ENCODE measurements at regions not wholly inside any gene's neighbourhood (a gene's known extent, or its start where the extent isn't known, plus 50 kb on each side); places are given as distances from the start of the nearest gene placed in this dataset.
A peak's percentile ranks its signal among the peaks of the same experiment; 100 is the strongest.

DNA sequence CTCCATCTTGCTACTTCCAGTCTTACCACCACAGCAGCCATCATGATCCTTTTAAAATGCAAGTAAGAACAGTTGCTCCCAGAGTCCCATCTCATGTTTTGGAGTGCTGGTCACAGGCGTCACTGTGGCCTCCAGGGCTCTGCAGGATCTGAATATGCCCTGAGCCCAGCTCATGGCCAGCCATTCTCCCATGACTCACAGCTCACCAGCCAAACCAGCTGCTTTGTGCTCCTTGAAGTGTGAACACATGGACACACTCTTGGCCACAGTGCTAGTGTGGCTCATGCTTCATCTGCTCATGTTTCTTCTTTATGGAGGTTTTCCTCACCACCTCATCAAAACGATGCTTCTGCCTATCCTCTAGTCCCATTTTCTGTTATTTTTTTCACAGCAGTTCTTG is 466.5 kb downstream of the UQCRFS1 start:
- Histone ChIP-seq H3K9me3 (ENCODE audit: low read length) (no peaks in the 10 kb centered on the region), H3K36me3 (ENCODE audit: insufficient read depth, low read length) (no peaks in the 10 kb centered on the region), H3K27ac (ENCODE audit: low read depth, low read length) (no peak overlapping the region), H3K27me3 (ENCODE audit: insufficient read depth, low read length, poor library complexity, severe bottlenecking) (no peaks in the 10 kb centered on the region), H3K4me1 (ENCODE audit: insufficient read depth, low read length) (no peaks in the 10 kb centered on the region), H3K4me3 (ENCODE audit: low read length) (no peak overlapping the region)
- no peak for DNase-seq
- ChIA-PET POLR2A (no interaction called here), CTCF (no interaction called here)
- H3K9me3 Mint-ChIP-seq: no peaks in the 10 kb centered on the region
- no peak overlapping the region for H3K4me3 Mint-ChIP-seq
- no peaks in the 10 kb centered on the region for H3K4me1 Mint-ChIP-seq
- H3K36me3 Mint-ChIP-seq: no peaks in the 10 kb centered on the region
- H3K27me3 Mint-ChIP-seq: peaks cover 13 to 22% of the 10 kb centered on the region in 2 donors
- H3K27ac Mint-ChIP-seq: no peak overlapping the region

DNA sequence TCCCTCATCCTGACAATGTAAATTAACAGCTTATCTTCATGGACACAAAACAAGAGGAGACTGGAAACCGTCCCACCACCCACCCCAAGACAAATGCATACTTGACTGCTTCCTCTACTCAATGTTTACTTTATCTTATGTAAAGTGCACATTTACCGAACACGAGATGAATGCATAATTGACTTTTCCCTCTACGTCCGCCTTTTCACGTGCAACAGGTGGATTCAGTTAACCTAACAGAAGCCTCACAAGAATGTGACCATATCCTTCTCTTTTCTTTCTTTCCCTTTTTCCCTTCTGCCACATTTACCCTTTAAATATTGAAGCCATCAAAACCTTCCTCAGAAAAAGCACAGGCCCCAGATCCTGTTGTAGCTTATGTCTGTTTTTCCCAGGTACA is 468.0 kb downstream of the UQCRFS1 start:
- Mint-ChIP-seq H3K27me3 (peaks cover 7 to 22% of the 10 kb centered on the region in 2 donors), H3K4me1 (no peaks in the 10 kb centered on the region)
- CTCF ChIA-PET: no interaction called here

DNA sequence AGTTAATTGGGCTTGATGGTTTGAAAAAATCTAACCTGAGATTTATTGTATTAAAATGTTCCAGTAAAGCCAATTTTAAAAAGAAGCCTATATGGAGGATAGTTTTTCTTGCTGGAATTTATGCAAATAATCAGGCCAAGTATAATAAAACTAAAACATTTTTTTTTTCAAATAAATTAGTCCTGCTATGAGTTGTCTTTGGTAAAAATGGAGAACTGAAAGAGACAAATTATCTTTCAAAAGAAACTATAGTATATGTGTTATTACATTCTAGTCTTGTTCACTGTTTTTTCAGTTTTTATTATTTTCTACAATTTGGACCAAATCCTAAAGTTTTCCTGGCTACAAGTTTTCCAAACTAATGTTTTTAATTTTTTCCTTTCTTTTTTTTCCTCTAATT is 468.9 kb downstream of the UQCRFS1 start:
- DNase-seq: no peak
- Mint-ChIP-seq H3K27ac (no peak overlapping the region), H3K27me3 (peaks cover 5 to 17% of the 10 kb centered on the region in 2 donors), H3K9me3 (no peaks in the 10 kb centered on the region), H3K36me3 (no peaks in the 10 kb centered on the region), H3K4me3 (no peak overlapping the region), H3K4me1 (no peaks in the 10 kb centered on the region)
- Histone ChIP-seq H3K27me3 (ENCODE audit: insufficient read depth, low read length, poor library complexity, severe bottlenecking) (no peaks in the 10 kb centered on the region), H3K4me3 (ENCODE audit: low read length) (no peak overlapping the region), H3K9me3 (ENCODE audit: low read length) (no peaks in the 10 kb centered on the region), H3K4me1 (ENCODE audit: insufficient read depth, low read length) (no peaks in the 10 kb centered on the region), H3K27ac (ENCODE audit: low read depth, low read length) (no peak overlapping the region), H3K36me3 (ENCODE audit: insufficient read depth, low read length) (no peaks in the 10 kb centered on the region)
- ChIA-PET CTCF (no interaction called here), POLR2A (no interaction called here)

More for the DNA sequence above, 468.0 kb downstream of the UQCRFS1 start:
- H3K27me3 ChIP-seq (ENCODE audit: insufficient read depth, low read length, poor library complexity, severe bottlenecking): no peaks in the 10 kb centered on the region
- no peak for DNase-seq
- POLR2A ChIA-PET: no interaction called here
- no peaks in the 10 kb centered on the region for H3K9me3 Mint-ChIP-seq
- no peak overlapping the region for H3K27ac ChIP-seq (ENCODE audit: low read depth, low read length)
- H3K4me3 ChIP-seq (ENCODE audit: low read length): no peak overlapping the region
- no peaks in the 10 kb centered on the region for H3K4me1 ChIP-seq (ENCODE audit: insufficient read depth, low read length)
- H3K36me3 Mint-ChIP-seq: no peaks in the 10 kb centered on the region
- no peaks in the 10 kb centered on the region for H3K36me3 ChIP-seq (ENCODE audit: insufficient read depth, low read length)
- H3K9me3 ChIP-seq (ENCODE audit: low read length): no peaks in the 10 kb centered on the region
- no peak overlapping the region for H3K4me3 Mint-ChIP-seq
- no peak overlapping the region for H3K27ac Mint-ChIP-seq

DNA sequence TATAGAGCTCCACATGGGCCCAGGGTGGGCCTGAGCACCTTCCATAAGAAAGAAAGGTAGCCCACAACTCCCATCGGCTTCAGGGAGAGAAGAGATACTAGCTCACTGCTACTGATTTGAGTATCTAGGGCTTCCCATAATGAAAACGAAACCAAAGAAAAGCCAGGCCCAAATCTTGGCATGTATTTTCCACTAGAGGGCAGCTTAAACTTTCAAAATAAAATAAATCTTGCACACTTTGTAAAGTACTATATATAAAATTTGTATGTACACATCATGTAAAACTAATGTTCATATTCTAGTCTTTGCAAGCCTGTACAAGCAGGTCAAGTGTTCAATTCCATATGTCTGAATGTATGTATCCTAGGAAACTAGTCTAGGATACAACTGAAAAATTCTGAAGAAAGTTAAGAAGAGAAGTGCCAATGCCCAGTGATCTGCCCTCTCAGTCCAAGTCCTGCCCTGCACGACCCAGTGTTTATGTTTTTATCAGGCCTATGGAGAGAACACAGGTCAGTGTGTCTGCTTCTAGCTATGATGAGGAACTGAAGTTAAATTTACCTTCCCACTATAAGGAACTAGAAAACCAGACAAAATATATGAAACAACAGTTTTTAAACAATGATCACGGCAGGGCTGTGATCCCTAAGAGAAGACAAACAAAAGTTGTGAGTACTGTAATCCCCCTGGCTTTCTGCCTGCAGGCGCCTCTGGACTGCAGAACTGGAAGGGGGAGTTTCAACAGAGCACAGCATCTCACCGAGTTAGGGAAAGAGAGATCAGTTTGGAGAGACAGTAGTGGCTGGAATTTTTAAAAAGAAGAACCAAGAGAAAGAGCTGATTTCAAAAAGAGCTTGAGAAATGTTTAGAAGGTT is 475.7 kb downstream of the UQCRFS1 start:
- Histone ChIP-seq H3K4me3 (ENCODE audit: low read length) (no peak overlapping the region), H3K9me3 (ENCODE audit: low read length) (no peaks in the 10 kb centered on the region), H3K4me1 (ENCODE audit: insufficient read depth, low read length) (no peaks in the 10 kb centered on the region), H3K27me3 (ENCODE audit: insufficient read depth, low read length, poor library complexity, severe bottlenecking) (no peaks in the 10 kb centered on the region), H3K36me3 (ENCODE audit: insufficient read depth, low read length) (no peaks in the 10 kb centered on the region), H3K27ac (ENCODE audit: low read depth, low read length) (no peak overlapping the region)
- Mint-ChIP-seq H3K9me3 (no peaks in the 10 kb centered on the region), H3K4me3 (peak overlapping the region in 3 of 7 donors; percentile 17 to 47 (median 22)), H3K27me3 (peaks cover 0 to 1% of the 10 kb centered on the region in 2 donors), H3K36me3 (no peaks in the 10 kb centered on the region), H3K27ac (peak overlapping the region in 5 of 8 donors; percentile 30 to 87 (median 67)), H3K4me1 (peaks cover 3 to 10% (median 7%) of the 10 kb centered on the region in 3 donors)
- CTCF ChIA-PET: interaction anchor here (1.0 to 1.1 kb wide), 2 partner anchors 526 to 792 kb away, joined by 3 to 6 read pairs; no protein-coding TSS in a partner anchor
- DNase-seq: peak in 2 of 5 donors; percentile 3 to 6
- POLR2A ChIA-PET: no interaction called here

DNA sequence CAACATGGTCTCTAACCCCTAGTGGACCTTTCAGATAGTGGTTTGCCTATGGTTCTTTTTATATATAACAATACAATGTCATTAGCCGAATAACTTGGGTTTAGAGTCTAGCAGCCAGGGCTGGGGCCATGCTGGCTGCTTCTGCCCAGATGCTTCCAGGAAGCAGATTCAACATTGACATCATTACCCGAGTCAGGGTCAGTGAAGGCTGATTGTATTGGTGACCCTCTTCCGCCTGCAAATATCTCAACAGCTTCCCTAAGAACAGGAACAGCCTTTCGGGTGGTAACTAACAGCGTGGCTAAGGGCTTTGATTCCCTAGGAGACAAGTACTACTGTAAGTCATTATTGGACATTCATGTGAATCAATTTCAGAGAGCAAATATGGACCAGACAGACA is 476.4 kb downstream of the UQCRFS1 start:
- Mint-ChIP-seq H3K27me3 (peaks cover 0 to 1% of the 10 kb centered on the region in 2 donors), H3K27ac (peak overlapping the region in 4 of 8 donors; percentile 58 to 87 (median 74)), H3K9me3 (no peaks in the 10 kb centered on the region), H3K4me1 (peaks cover 3 to 10% (median 7%) of the 10 kb centered on the region in 3 donors), H3K36me3 (no peaks in the 10 kb centered on the region), H3K4me3 (peak overlapping the region in 1 of 7 donors; percentile 22)
- no peak overlapping the region for H3K4me3 ChIP-seq (ENCODE audit: low read length)
- H3K4me1 ChIP-seq (ENCODE audit: insufficient read depth, low read length): no peaks in the 10 kb centered on the region
- no peaks in the 10 kb centered on the region for H3K27me3 ChIP-seq (ENCODE audit: insufficient read depth, low read length, poor library complexity, severe bottlenecking)
- H3K36me3 ChIP-seq (ENCODE audit: insufficient read depth, low read length): no peaks in the 10 kb centered on the region
- DNase-seq: no peak
- H3K9me3 ChIP-seq (ENCODE audit: low read length): no peaks in the 10 kb centered on the region
- H3K27ac ChIP-seq (ENCODE audit: low read depth, low read length): no peak overlapping the region
- ChIA-PET POLR2A (no interaction called here), CTCF (interaction anchor here (1.0 kb wide), 1 partner anchor 792 kb away, joined by 3 read pairs; no protein-coding TSS in a partner anchor)

DNA sequence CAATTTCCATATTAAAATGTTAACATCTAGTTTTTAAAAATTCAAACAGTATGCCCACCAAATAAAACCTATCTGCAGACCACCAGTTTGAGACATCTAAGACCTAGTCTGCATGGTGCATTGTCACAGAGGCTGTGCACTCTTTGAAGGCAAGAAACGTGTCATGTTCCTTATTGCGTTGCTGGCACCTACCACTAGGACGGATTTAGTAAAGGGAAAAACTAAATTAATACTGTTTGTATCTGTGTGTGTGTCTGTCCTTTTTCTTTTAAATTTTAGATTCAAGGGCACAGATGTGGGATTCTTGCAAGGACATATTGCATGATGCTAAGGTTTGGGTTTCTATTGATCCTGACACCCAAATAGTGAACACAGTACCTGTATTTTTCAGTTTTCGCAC is 481.4 kb downstream of the UQCRFS1 start:
- ChIA-PET POLR2A (no interaction called here), CTCF (no interaction called here)
- H3K4me1 Mint-ChIP-seq: peaks cover under 1 to 10% (median 7%) of the 10 kb centered on the region in 3 donors
- H3K36me3 ChIP-seq (ENCODE audit: insufficient read depth, low read length): no peaks in the 10 kb centered on the region
- no peak overlapping the region for H3K27ac Mint-ChIP-seq
- no peak overlapping the region for H3K27ac ChIP-seq (ENCODE audit: low read depth, low read length)
- peaks cover 18 to 24% of the 10 kb centered on the region in 2 donors for H3K27me3 Mint-ChIP-seq
- H3K9me3 ChIP-seq (ENCODE audit: low read length): no peaks in the 10 kb centered on the region
- H3K4me3 ChIP-seq (ENCODE audit: low read length): no peak overlapping the region
- H3K36me3 Mint-ChIP-seq: no peaks in the 10 kb centered on the region
- no peaks in the 10 kb centered on the region for H3K27me3 ChIP-seq (ENCODE audit: insufficient read depth, low read length, poor library complexity, severe bottlenecking)
- H3K9me3 Mint-ChIP-seq: peaks cover 0 to 4% (median 0%) of the 10 kb centered on the region in 5 donors
- no peaks in the 10 kb centered on the region for H3K4me1 ChIP-seq (ENCODE audit: insufficient read depth, low read length)
- no peak for DNase-seq
- no peak overlapping the region for H3K4me3 Mint-ChIP-seq

DNA sequence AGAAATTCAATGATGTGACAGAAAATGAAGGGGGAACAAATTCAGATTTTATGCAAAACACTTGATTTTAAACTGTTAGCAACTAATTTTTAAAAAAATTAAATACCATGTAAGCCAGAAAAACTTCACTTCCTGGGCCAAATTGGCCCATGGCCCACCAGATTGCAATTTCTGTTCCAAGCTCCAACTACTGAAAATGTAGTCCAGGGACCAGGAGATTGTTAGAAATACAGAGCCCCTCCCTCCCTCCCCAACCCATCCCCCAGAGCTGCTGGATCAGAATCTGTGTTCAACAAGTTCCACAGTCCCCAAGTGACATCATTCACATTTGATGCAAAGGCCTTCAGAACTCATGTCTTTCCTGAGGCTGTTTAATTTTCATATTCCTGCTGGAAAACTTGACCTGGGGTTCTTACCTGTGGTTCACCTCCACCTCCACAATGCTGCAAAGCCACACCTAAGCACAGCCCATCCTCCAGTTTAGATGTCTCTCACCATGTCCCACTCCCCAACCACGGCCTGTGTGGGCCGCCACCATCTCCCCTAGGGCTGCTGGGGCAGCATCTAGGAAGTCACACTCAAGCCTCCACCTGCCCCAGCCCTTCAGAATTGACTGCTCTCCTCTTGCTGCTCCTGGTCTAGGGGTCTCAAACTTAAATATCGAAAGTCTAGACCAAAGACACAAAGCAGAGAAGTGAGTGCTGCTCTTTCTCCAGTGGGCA is 482.0 kb downstream of the UQCRFS1 start:
- Mint-ChIP-seq H3K9me3 (peaks cover 0 to 4% (median 0%) of the 10 kb centered on the region in 5 donors), H3K36me3 (no peaks in the 10 kb centered on the region), H3K4me1 (peaks cover 0 to 11% (median 9%) of the 10 kb centered on the region in 3 donors), H3K27me3 (peaks cover 19 to 26% of the 10 kb centered on the region in 2 donors), H3K4me3 (no peak overlapping the region), H3K27ac (no peak overlapping the region)
- Histone ChIP-seq H3K27ac (ENCODE audit: low read depth, low read length) (no peak overlapping the region), H3K4me1 (ENCODE audit: insufficient read depth, low read length) (no peaks in the 10 kb centered on the region), H3K4me3 (ENCODE audit: low read length) (no peak overlapping the region), H3K27me3 (ENCODE audit: insufficient read depth, low read length, poor library complexity, severe bottlenecking) (no peaks in the 10 kb centered on the region), H3K9me3 (ENCODE audit: low read length) (no peaks in the 10 kb centered on the region), H3K36me3 (ENCODE audit: insufficient read depth, low read length) (no peaks in the 10 kb centered on the region)
- ChIA-PET POLR2A (no interaction called here), CTCF (no interaction called here)
- no peak for DNase-seq

Data from CD8-positive, alpha-beta memory T cell (primary cell).